Activated CD4-positive, alpha-beta T cell treated with anti-CD3 and anti-CD28 coated beads, Interleukin-2, amount 50 U/mL, for 48 hours (primary cell): ENCODE measurements at regions not wholly inside any gene's neighbourhood (a gene's known extent, or its start where the extent isn't known, plus 50 kb on each side); places are given as distances from the start of the nearest gene placed in this dataset.

Source experiments
- DNase-seq, 2 experiments: peaks; one replicate each; pipeline ENCODE4 v3.0.0-alpha.2; 2020

DNA sequence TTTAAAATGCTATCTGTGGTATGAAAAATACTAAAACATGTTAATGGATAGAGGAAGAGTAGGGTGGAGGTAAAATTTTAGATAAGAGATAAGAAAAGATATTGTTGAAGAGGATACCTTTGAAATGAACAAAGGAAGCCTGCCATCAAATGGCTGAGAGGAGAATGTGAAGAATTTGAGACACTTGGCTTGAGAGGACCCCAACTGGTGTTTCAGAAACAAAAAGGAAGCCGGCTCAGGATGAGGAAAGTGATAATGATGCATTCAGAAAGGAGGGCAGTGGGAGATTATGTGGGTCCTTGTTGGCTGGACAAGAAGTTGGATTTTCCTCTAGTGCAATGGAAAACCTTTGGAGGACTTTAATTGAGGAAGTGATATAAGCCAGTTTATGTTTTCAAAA is 264.4 kb downstream of the DUSP6 start:
- no peak for DNase-seq

DNA sequence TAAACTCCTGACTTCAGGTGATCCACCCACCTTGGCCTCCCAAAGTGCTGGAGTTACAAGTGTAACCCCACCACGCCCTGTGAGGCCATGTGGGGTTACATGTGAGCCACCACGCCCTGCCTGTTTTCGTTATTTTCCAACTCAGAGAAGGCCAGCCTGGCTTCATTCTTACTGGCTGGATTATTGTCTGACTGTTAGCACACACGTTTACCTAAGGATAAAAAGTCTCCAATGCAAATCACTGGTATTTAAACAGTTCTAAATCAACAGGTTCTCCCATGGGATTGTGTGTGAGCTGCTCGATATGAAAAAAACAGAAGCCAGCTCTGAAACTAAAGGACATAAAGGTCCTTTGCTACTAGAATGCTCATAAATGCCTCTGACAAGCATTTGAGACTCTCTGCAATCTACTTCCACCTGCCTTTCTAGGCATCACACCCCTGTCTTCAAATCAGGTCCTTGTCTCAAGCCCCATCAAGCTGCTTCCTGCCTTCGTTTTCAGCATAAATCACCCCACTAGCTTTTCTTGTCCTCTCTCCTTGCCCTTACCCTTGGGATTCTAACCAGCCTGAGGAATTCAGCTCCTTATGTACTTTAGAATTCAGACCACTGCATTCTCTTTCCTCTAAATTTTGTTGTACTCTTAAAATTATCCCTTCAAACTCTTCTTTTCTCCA is 265.0 kb downstream of the DUSP6 start:
- no peak for DNase-seq

DNA sequence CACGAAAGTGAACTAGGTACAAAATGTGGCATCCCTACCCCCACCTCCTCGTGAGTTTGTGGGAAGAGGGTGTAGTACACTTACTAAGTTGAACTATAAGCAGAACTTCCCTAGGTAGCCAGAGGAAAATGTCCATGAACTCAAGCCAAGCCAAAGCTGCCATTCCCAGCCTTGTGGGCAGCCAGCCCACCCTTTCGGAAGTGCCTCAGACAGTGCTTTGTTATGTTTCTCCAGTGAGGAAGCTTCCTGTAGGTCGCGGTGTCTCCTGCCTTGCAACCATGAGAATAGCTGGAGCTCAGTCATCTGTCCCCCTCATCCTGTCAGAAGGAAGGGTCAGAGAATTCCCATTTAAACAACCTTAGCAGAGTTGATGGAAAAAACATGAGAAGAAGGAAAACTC is 266.9 kb downstream of the DUSP6 start:
- no peak for DNase-seq

GRCh38 chr12:89084751-89085150 is 267.6 kb downstream of the DUSP6 start:
- no peak for DNase-seq

- no peak for DNase-seq
Measured at GRCh38 chr12:89083491-89083890, 268.8 kb downstream of the DUSP6 start.

DNA sequence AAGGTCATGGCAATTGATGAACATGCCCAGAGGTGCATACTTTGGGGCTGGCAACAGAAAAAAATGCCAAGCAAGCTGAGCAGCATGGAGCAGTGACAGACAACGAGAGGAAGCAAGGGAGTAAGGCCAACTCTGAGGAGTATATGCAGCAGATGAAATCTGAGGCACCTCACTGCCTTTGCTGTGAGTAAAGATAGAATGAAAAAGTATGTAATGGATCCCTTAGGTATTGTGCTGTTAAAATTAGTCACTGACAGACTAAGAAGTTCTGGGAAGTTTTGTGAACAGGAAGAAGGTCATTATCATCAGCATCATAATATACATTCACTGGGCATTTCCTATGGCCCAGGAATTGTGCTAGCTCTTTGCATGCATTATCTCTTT is 269.9 kb downstream of the DUSP6 start:
- no peak for DNase-seq

- no peak for DNase-seq
Measured at GRCh38 chr12:89081719-89082369, 270.5 kb downstream of the DUSP6 start.

DNA sequence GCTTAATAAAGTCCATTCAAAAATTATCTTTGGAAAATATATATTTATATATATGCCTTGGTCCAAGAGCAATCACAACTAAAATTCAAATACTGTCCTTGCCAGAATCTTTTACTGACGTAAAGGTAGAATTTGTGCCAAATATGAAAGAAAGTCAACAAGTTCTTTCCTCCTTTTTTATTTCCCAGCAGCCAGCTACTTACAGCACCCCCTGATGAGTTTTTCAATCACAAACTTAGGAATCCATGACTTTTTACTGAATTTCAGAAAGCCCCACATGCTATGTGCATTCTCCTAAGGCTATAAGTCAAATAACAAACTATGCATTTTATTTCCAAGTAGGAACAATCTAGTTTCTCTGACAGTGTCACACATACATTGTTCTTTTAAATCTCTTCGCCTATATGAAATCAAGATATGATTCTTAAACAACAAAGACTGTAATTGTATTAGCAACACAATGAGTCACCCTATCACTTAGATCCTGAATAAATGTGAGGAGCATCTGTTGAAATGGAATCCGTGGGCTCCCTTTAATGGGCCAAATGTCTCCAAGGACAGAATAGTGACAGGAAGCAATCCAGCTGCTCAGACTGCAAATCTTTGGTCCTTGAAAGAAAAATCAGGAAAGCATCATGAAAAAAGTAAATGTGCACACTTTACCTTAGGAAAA is 271.4 kb downstream of the DUSP6 start:
- DNase-seq: no peak

- no peak for DNase-seq
Measured at GRCh38 chr12:89075880-89076540, 276.3 kb downstream of the DUSP6 start.

DNA sequence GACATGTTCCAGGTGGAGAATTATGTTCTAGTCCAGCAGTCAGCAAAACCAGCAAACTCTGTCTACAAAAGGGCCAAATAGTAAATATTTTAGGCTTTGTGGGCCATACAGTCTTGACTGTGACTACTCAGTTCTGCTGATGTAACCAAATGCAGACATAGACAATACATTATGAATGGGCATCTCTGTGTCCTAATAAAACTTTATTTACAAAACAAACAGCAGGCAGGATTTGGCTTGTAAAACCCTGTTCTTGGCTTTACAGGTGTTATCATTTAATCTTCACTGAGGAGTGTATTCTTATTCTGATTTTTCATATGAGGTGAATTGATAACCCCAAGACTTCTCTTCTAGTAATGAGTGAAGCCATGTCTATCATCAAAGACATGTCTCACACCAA is 278.6 kb downstream of the DUSP6 start:
- no peak for DNase-seq

DNA sequence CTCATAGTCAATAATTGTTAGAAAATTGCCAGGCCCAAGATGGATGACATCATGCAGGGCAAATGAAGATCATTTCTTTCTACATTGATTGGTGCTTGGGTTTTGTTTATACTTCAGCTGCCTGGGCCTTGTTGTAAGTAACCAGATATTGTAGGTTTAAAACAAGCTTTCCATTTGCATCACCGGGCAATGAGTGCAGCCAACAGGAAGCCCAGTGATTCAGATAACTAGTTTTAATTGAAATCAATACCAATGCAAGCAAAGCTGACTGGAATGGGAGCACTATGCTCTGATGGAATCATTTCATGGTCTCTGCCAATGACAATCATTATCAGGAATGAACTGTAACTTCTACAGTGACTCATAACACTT is 279.3 kb downstream of the DUSP6 start:
- DNase-seq: peak in 1 of 2 experiments; percentile 14

DNA sequence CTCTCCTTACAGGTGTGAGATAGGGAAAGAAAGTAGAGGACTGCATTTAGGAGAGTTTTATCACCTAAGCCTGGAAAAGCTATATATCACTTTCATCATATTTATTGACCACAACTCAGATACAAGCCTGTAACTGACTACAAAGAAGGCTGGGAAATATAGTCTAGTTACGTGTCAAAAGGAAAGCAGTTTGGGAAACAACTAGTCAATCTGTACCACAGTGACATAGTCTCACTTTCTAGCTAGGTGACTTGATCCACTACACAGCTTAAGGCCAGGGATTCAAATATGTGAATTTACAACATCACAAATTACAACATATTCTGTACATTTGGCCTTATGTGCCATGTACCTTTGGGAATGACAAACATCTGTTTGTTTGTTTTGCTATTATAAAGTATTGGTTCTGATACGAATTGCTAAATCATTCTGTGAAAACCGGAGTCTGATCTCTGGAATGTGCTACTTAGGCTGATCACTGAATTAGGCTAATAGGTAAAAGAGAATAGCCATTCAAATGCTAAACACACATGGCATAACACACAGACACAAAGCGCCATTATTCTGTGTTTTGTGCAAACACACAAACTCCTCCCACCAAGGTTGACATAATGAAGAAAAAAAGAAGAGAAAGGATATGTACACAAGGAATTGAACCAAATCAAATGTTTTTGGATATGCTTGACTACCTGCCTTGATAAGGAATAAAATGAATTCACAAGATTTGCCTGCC is 279.8 kb downstream of the DUSP6 start:
- DNase-seq: no peak

DNA sequence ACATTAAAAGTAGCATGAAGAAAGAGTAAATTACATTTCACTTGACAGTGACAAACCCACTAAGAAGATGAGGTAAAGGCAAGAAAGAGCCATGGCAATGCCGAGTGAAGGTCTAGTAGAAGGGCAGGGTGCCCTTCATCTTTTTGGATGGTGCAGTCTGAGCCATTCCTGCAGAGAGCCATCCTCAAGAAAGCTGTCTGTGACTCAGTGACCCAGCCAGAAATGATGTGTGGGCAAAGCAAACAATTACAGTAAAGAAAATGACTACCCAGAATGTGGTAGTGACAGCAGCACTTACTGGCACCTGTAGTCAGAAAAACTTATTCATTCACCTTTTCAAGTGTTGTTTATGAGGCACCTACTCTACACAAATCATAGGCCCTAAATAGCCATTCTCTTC is 281.7 kb downstream of the DUSP6 start:
- peak; percentile 26 to 38 for DNase-seq

GRCh38 chr12:89069431-89069830 is 282.9 kb downstream of the DUSP6 start:
- DNase-seq: no peak

DNA sequence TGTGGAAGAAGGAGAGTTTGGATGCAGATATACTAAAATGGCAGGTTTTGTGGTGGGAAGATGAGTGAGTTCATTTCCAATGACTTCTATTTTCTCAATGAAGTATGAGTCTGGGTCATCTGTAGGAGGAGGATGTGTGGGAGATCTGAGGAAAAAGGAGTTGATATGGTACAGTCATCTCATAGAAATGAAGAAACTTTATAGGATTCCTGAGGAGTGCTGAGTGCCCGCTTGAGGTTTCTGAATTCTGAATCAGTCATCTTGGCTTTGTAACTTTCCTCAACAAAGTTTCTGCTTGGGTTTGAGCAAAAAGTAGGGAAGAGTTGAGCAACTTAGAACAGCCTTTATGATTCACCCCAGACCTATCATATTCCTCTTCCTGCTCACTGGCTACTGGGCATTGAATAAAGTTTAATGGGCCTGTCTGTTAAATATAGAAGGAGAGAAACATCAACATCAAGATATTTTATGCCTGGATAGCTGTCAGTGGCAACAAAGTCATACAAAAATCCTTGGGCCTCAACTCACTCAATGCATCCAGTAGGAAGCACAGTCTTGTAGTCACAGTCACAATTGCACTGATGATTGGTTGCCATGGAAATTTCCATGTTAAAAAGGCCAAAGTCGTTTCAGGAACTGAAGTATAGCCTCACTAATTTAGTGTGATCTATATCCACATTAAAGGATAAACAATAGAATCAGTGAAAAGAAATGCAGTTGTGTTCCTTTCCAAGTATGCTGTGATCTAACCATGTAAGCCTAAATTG is 284.7 kb downstream of the DUSP6 start:
- DNase-seq: no peak

GRCh38 chr12:89064780-89065179 is 287.5 kb downstream of the DUSP6 start:
- DNase-seq: no peak

DNA sequence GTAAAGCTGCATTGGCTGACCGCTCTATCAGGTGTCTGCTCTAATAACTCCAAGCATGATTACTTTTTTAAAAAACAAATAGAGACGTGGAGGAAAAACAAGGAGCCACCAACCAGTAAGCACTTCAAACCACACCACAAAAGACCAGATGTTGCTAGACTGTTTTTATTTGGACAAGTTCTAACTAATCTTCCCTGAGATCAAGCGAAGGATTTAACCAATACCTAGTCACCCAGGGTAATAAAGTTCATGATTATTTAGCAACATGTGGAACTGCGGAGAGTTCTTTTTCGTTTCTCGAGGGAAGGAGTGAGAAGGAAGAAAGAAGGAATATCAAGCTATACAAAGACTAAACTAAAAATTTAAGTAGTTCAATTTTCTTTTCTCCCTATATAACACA is 288.1 kb downstream of the DUSP6 start:
- DNase-seq: no peak

DNA sequence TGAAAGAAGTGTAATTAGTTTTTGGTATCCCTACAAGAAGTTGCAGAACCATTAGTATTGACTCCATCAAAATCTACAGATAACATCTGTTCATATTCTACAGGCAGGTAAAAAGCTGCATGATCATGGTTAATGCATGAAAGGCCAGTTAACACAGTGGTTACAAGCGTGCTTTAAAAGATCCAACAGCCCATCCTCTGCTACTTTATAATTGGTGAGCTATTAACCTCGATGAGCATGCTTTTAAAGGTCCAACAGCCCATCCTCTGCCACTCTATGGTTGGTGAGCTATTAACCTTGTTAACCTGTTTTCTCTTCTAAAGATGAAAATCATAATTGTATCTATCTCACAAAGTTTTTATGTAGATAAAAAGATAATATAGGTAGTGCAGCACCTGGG is 289.3 kb downstream of the DUSP6 start:
- DNase-seq: no peak

DNA sequence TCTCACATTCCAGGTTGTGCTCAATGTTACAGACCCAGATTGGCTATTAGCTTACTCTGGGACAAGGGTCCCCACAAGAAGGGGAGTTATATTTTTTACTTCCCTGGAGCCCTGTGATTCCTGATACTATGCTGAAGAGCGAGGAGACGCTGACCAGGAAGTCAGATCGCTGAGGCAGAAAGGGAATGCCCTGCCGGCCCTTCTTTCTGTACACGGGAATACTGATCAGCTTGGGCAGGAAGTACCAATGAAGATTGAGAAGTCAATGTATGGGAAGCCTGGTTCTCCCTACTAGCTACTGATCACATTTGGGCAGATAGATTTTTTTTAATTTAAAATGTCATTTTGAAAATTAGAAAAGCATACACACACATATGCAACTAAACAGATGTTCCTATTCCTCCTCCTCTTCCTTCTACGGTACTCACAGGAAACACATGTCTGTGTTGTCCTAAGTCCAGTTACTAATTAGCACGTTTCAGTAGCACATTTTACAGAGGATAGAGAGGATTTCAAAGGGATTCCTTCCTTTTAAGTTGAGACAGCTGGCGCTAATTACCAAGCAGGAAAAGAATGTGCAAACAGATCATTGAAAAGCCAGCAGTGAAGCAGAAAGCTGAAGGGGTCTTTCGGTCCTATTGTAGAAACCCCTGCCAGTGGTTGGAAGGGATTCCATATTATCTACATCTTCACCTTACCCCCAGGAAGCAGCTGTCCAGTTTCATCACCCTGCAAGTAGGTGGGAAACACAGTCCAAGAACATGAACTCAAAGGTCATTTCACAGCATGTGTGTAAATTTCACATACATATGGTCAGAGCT is 292.4 kb downstream of the DUSP6 start:
- DNase-seq: no peak

GRCh38 chr12:89059056-89059455 is 293.2 kb downstream of the DUSP6 start:
- DNase-seq: no peak

DNA sequence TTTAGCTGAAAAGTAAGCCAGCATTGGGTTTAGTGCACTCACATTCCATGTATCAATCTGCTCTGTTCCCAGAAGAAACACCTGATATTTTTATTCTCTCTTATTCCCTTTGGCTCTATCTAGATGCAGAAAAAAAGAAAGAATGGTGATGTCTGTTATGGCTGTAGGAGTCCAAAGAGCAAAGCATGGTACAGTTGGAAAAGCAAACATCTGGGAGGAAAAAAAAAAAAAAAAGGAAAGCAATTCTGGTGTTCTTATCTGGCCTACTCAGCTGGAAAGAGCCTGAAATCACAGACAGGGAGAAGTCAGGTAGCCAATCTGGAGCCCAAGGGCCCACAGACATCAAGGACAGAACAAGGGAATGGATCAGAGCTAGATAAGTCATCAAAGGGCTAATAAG is 293.9 kb downstream of the DUSP6 start:
- DNase-seq: no peak
